ENCODE measurements at regions not wholly inside any gene's neighbourhood (a gene's known extent, or its start where the extent isn't known, plus 50 kb on each side); places are given as distances from the start of the nearest gene placed in this dataset.

- peak; percentile 81 for DNase-seq (ENCODE audit: low read depth)
- H3K36me3 ChIP-seq (ENCODE audit: control insufficient read depth, insufficient read depth, low read length): no peaks in the 10 kb centered on the region
- H3K27me3 ChIP-seq (ENCODE audit: control insufficient read depth, insufficient read depth, low read length): peaks cover 10% of the 10 kb centered on the region
- no peak for FAIRE-seq
- no peak overlapping the region for H3K4me3 ChIP-seq (ENCODE audit: low read depth, low read length)
- no peak for TF ChIP-seq CTCF (IDR thresholded peaks at IDR 0.05; ENCODE audit: insufficient read depth, low read length, severe bottlenecking)
Measured at GRCh38 chr5:163846512-163846911, 341.1 kb downstream of the MAT2B start.

GRCh38 chr5:163855754-163856153 is 350.3 kb downstream of the MAT2B start:
- H3K36me3 ChIP-seq (ENCODE audit: control insufficient read depth, insufficient read depth, low read length): no peaks in the 10 kb centered on the region
- TF ChIP-seq CTCF (IDR thresholded peaks at IDR 0.05; ENCODE audit: insufficient read depth, low read length, severe bottlenecking): no peak
- H3K27me3 ChIP-seq (ENCODE audit: control insufficient read depth, insufficient read depth, low read length): no peaks in the 10 kb centered on the region
- H3K4me3 ChIP-seq (ENCODE audit: low read depth, low read length): no peak overlapping the region
- FAIRE-seq: no peak
- no peak for DNase-seq (ENCODE audit: low read depth)

GRCh38 chr5:163861670-163862069 is 356.3 kb downstream of the MAT2B start:
- Histone ChIP-seq H3K36me3 (ENCODE audit: control insufficient read depth, insufficient read depth, low read length) (no peaks in the 10 kb centered on the region), H3K27me3 (ENCODE audit: control insufficient read depth, insufficient read depth, low read length) (no peaks in the 10 kb centered on the region), H3K4me3 (ENCODE audit: low read depth, low read length) (no peak overlapping the region)
- TF ChIP-seq CTCF (IDR thresholded peaks at IDR 0.05; ENCODE audit: insufficient read depth, low read length, severe bottlenecking): no peak
- DNase-seq (ENCODE audit: low read depth) (no peak), FAIRE-seq (no peak)

GRCh38 chr5:163867324-163867723 is 361.9 kb downstream of the MAT2B start:
- FAIRE-seq (no peak), DNase-seq (ENCODE audit: low read depth) (no peak)
- Histone ChIP-seq H3K4me3 (ENCODE audit: low read depth, low read length) (no peak overlapping the region), H3K36me3 (ENCODE audit: control insufficient read depth, insufficient read depth, low read length) (no peaks in the 10 kb centered on the region), H3K27me3 (ENCODE audit: control insufficient read depth, insufficient read depth, low read length) (no peaks in the 10 kb centered on the region)
- no peak for TF ChIP-seq CTCF (IDR thresholded peaks at IDR 0.05; ENCODE audit: insufficient read depth, low read length, severe bottlenecking)

- Histone ChIP-seq H3K27me3 (ENCODE audit: control insufficient read depth, insufficient read depth, low read length) (no peaks in the 10 kb centered on the region), H3K36me3 (ENCODE audit: control insufficient read depth, insufficient read depth, low read length) (no peaks in the 10 kb centered on the region), H3K4me3 (ENCODE audit: low read depth, low read length) (no peak overlapping the region)
- TF ChIP-seq CTCF (IDR thresholded peaks at IDR 0.05; ENCODE audit: insufficient read depth, low read length, severe bottlenecking): no peak
- FAIRE-seq (no peak), DNase-seq (ENCODE audit: low read depth) (no peak)
Measured at GRCh38 chr5:163867738-163868137, 362.3 kb downstream of the MAT2B start.

GRCh38 chr5:163869581-163869980 is 364.2 kb downstream of the MAT2B start:
- no peak for DNase-seq (ENCODE audit: low read depth)

More at GRCh38 chr5:163869581-163869980, 364.2 kb downstream of the MAT2B start:
- no peaks in the 10 kb centered on the region for H3K36me3 ChIP-seq (ENCODE audit: control insufficient read depth, insufficient read depth, low read length)
- H3K4me3 ChIP-seq (ENCODE audit: low read depth, low read length): no peak overlapping the region
- no peak for FAIRE-seq
- no peaks in the 10 kb centered on the region for H3K27me3 ChIP-seq (ENCODE audit: control insufficient read depth, insufficient read depth, low read length)
- TF ChIP-seq CTCF (IDR thresholded peaks at IDR 0.05; ENCODE audit: insufficient read depth, low read length, severe bottlenecking): no peak

All from bronchial epithelial cell (primary cell).